IPS DF 6.9 (cell line): ENCODE measurements at regions not wholly inside any gene's neighbourhood (a gene's known extent, or its start where the extent isn't known, plus 50 kb on each side); places are given as distances from the start of the nearest gene placed in this dataset.
"Not testable (repeated sequence)": the region's sequence is repeated elsewhere in the genome, so short reads cannot be mapped to it uniquely, and the experiment has no call there.

ENCODE experiments used
- DNase-seq: peaks from one replicate; pipeline ENCODE4 v3.0.0-alpha.2; 2013; ENCODE audit warnings: low read depth, low spot score
- H3K27ac ChIP-seq: one replicate; pipeline ENCODE4 v1.5.1; 2013; ENCODE audit warnings: low read length, control low read depth
- H3K27me3 ChIP-seq: 2 replicates; pipeline ENCODE4 v1.6.1; 2013; ENCODE audit warnings: mild to moderate bottlenecking, low read length; ENCODE audit not compliant: control insufficient read depth, insufficient read depth
- H3K36me3 ChIP-seq: 2 replicates; pipeline ENCODE4 v1.6.1; 2013; ENCODE audit warnings: low read length; ENCODE audit not compliant: control insufficient read depth, insufficient read depth
- H3K4me1 ChIP-seq: 2 replicates; pipeline ENCODE4 v1.6.1; 2013; ENCODE audit warnings: low read length; ENCODE audit not compliant: control insufficient read depth, insufficient read depth
- H3K4me3 ChIP-seq: 2 replicates; pipeline ENCODE4 v1.5.1; 2013; ENCODE audit warnings: mild to moderate bottlenecking, low read length
- H3K9me3 ChIP-seq: 2 replicates; pipeline ENCODE4 v1.6.1; 2013; ENCODE audit warnings: low read length, inconsistent platforms; ENCODE audit not compliant: control insufficient read depth, insufficient read depth
- WGBS: extraction: QIAGEN DNeasy Blood & Tissue Kit; methylation state at CpG from one replicate; pipeline ENCODE4 v1.1.7; 2013; ENCODE audit warnings: mixed read lengths, missing lambda C conversion rate; ENCODE audit not compliant: insufficient read length, insufficient coverage; 5-methylcytosine and 5-hydroxymethylcytosine counted together

GRCh38 chr14:82963756-82964155 is 1430.1 kb upstream of the SEL1L start:
- H3K4me1 ChIP-seq, result no peaks in the 10 kb centered on the region
- no peaks in the 10 kb centered on the region for H3K27me3 ChIP-seq
- H3K27ac ChIP-seq, result no peak overlapping the region
- no peak for DNase-seq
- no peak overlapping the region for H3K4me3 ChIP-seq
- H3K36me3 ChIP-seq, result no peaks in the 10 kb centered on the region
- WGBS, result no CpG with 5 or more reads among the region's 2 CpGs
- H3K9me3 ChIP-seq, result no peaks in the 10 kb centered on the region

GRCh38 chr14:82987502-82988124 is 1454.0 kb upstream of the SEL1L start:
- no peak for DNase-seq
- Histone ChIP-seq H3K36me3 (no peaks in the 10 kb centered on the region), H3K9me3 (no peaks in the 10 kb centered on the region), H3K4me3 (no peak overlapping the region), H3K4me1 (no peaks in the 10 kb centered on the region), H3K27me3 (no peaks in the 10 kb centered on the region), H3K27ac (no peak overlapping the region)
- WGBS, result no CpG with 5 or more reads among the region's 5 CpGs

- H3K9me3 ChIP-seq, DNase-seq, H3K27me3 ChIP-seq, H3K27ac ChIP-seq, H3K36me3 ChIP-seq, H3K4me3 ChIP-seq, H3K4me1 ChIP-seq: not testable (repeated sequence)
- WGBS, result no CpG with 5 or more reads among the region's 8 CpGs
Measured at GRCh38 chr14:82994547-82994946, 1460.9 kb upstream of the SEL1L start.

- Histone ChIP-seq H3K9me3 (no peaks in the 10 kb centered on the region), H3K27ac (no peak overlapping the region), H3K27me3 (no peaks in the 10 kb centered on the region), H3K4me1 (no peaks in the 10 kb centered on the region), H3K4me3 (no peak overlapping the region), H3K36me3 (no peaks in the 10 kb centered on the region)
- peak; percentile 27 for DNase-seq
Measured at GRCh38 chr14:82999802-83000201, 1466.1 kb upstream of the SEL1L start.

GRCh38 chr14:83004456-83005006 is 1470.9 kb upstream of the SEL1L start:
- Histone ChIP-seq H3K36me3 (no peaks in the 10 kb centered on the region), H3K9me3 (no peaks in the 10 kb centered on the region), H3K27ac (no peak overlapping the region), H3K4me3 (no peak overlapping the region), H3K27me3 (no peaks in the 10 kb centered on the region), H3K4me1 (no peaks in the 10 kb centered on the region)
- DNase-seq, result no peak
- no CpG with 5 or more reads among the region's 2 CpGs for whole genome bisulfite sequencing

GRCh38 chr14:83006121-83006670 is 1472.5 kb upstream of the SEL1L start:
- WGBS, result no CpG with 5 or more reads among the region's 1 CpG
- Histone ChIP-seq H3K9me3 (no peaks in the 10 kb centered on the region), H3K27me3 (no peaks in the 10 kb centered on the region), H3K36me3 (no peaks in the 10 kb centered on the region), H3K4me3 (no peak overlapping the region), H3K27ac (no peak overlapping the region), H3K4me1 (no peaks in the 10 kb centered on the region)
- no peak for DNase-seq

- not testable (repeated sequence) for DNase-seq, H3K4me1 ChIP-seq, H3K4me3 ChIP-seq, H3K9me3 ChIP-seq, H3K36me3 ChIP-seq, H3K27ac ChIP-seq, H3K27me3 ChIP-seq
- WGBS, result no CpG with 5 or more reads among the region's 7 CpGs
Measured at GRCh38 chr14:83007052-83007451, 1473.4 kb upstream of the SEL1L start.

- no CpG with 5 or more reads among the region's 1 CpG for WGBS
- Histone ChIP-seq H3K9me3 (no peaks in the 10 kb centered on the region), H3K27ac (no peak overlapping the region), H3K36me3 (no peaks in the 10 kb centered on the region), H3K27me3 (no peaks in the 10 kb centered on the region), H3K4me3 (no peak overlapping the region), H3K4me1 (no peaks in the 10 kb centered on the region)
- DNase-seq, result no peak
Measured at GRCh38 chr14:83007641-83008225, 1474.1 kb upstream of the SEL1L start.

- no peak for DNase-seq
- H3K36me3 ChIP-seq, result no peaks in the 10 kb centered on the region
- H3K4me1 ChIP-seq, result no peaks in the 10 kb centered on the region
- 100% methylated on average over 1 of the region's 5 CpGs for WGBS
- H3K4me3 ChIP-seq, result no peak overlapping the region
- H3K27me3 ChIP-seq, result no peaks in the 10 kb centered on the region
- H3K27ac ChIP-seq, result no peak overlapping the region
- no peaks in the 10 kb centered on the region for H3K9me3 ChIP-seq
Measured at GRCh38 chr14:83017296-83017695, 1483.6 kb upstream of the SEL1L start.

GRCh38 chr14:83019744-83020414 is 1486.2 kb upstream of the SEL1L start:
- no peaks in the 10 kb centered on the region for H3K4me1 ChIP-seq
- no peaks in the 10 kb centered on the region for H3K27me3 ChIP-seq
- no peak for DNase-seq
- no CpG with 5 or more reads among the region's 3 CpGs for WGBS
- no peak overlapping the region for H3K4me3 ChIP-seq
- no peak overlapping the region for H3K27ac ChIP-seq
- H3K36me3 ChIP-seq, result no peaks in the 10 kb centered on the region
- no peaks in the 10 kb centered on the region for H3K9me3 ChIP-seq
